Left lung (tissue), 4 donors: ENCODE measurements at regions not wholly inside any gene's neighbourhood (a gene's known extent, or its start where the extent isn't known, plus 50 kb on each side); places are given as distances from the start of the nearest gene placed in this dataset.
"Not testable (repeated sequence)": the region's sequence is repeated elsewhere in the genome, so short reads cannot be mapped to it uniquely, and the experiment has no call there.

ENCODE experiments used
- ATAC-seq: fragments of 200-7000 bp; cut with Tn5 transposase; one replicate; pipeline ENCODE4 v1.9.1; 2020; ENCODE audit warnings: moderate library complexity
- DNase-seq, 4 donors: peaks; one replicate each; pipeline ENCODE4 v3.0.0-alpha.2; 2013 to 2020
- H3K27ac ChIP-seq, 2 donors: fragments of 200-600 bp; sonication (generic) in 1 of 2; one replicate each; pipeline versions ENCODE4 v1.5.0 to v1.8.0; 2020 to 2021
- H3K27me3 ChIP-seq, 2 donors: fragments of 200-600 bp; sonication (generic) in 1 of 2; one replicate each; pipeline versions ENCODE4 v1.5.0 to v1.8.0; 2020 to 2021
- H3K36me3 ChIP-seq, 2 donors: fragments of 200-600 bp; sonication (generic) in 1 of 2; one replicate each; pipeline versions ENCODE4 v1.5.0 to v1.8.0; 2020 to 2021
- H3K4me1 ChIP-seq, 2 donors: fragments of 200-600 bp; one replicate each; pipeline ENCODE4 v1.8.0; 2021
- H3K4me3 ChIP-seq, 2 donors: fragments of 200-600 bp; sonication (generic) in 1 of 2; one replicate each; pipeline versions ENCODE4 v1.5.0 to v1.8.0; 2020 to 2021; ENCODE audit warnings: mild to moderate bottlenecking in 1 of 2
- H3K9me3 ChIP-seq, 2 donors: fragments of 200-600 bp; sonication (generic) in 1 of 2; one replicate each; pipeline versions ENCODE4 v1.5.0 to v1.8.0; 2020 to 2021
- CTCF ChIP-seq, 2 donors: fragments of 200-600 bp; sonication (generic) in 1 of 2; IDR thresholded peaks; one replicate each; pipeline versions ENCODE4 v1.5.0 to v1.8.0; 2021; ENCODE audit warnings: antibody characterized with exemption in 2 of 2
- intact Hi-C, 2 donors: fragments of 100-400 bp; cut with DNase I; formaldehyde crosslinking; loops; one replicate each; pipeline versions ENCODE4 v1.11.2 to v1.14.2; 2022
- donor health status: DM: no; HTN: yes; CAD: no.
- donor health status: DM: no; HTN: no; CAD: no.

- TF ChIP-seq CTCF (IDR thresholded peaks at IDR 0.05), result no peak
- no peaks in the 10 kb centered on the region for H3K27me3 ChIP-seq
- DNase-seq (no peak), ATAC-seq (no peak)
- no peaks in the 10 kb centered on the region for H3K4me1 ChIP-seq
- H3K27ac ChIP-seq, result no peak overlapping the region
- no peaks in the 10 kb centered on the region for H3K36me3 ChIP-seq
- no peak overlapping the region for H3K4me3 ChIP-seq
- intact Hi-C loops, result no loop called here
- H3K9me3 ChIP-seq, result no peaks in the 10 kb centered on the region
Measured at GRCh38 chr12:25352083-25352918, 101.6 kb upstream of the KRAS start.

GRCh38 chr12:25348593-25348895 is 97.8 kb upstream of the KRAS start:
- ATAC-seq (no peak), DNase-seq (no peak)
- intact Hi-C loops, result no loop called here
- no peaks in the 10 kb centered on the region for H3K36me3 ChIP-seq
- H3K4me3 ChIP-seq, result no peak overlapping the region
- H3K27ac ChIP-seq, result no peak overlapping the region
- H3K4me1 ChIP-seq, result no peaks in the 10 kb centered on the region
- no peaks in the 10 kb centered on the region for H3K27me3 ChIP-seq
- H3K9me3 ChIP-seq, result no peaks in the 10 kb centered on the region
- no peak for TF ChIP-seq CTCF (IDR thresholded peaks at IDR 0.05)

- Histone ChIP-seq H3K27ac (no peak overlapping the region), H3K27me3 (no peaks in the 10 kb centered on the region), H3K4me1 (no peaks in the 10 kb centered on the region), H3K4me3 (no peak overlapping the region), H3K36me3 (no peaks in the 10 kb centered on the region), H3K9me3 (no peaks in the 10 kb centered on the region)
- DNase-seq (no peak), ATAC-seq (no peak)
- TF ChIP-seq CTCF (IDR thresholded peaks at IDR 0.05), result no peak
- intact Hi-C loops, result no loop called here
Measured at GRCh38 chr12:25347716-25348592, 97.2 kb upstream of the KRAS start.

GRCh38 chr12:25341877-25342276 is 91.1 kb upstream of the KRAS start:
- H3K4me3 ChIP-seq, H3K27me3 ChIP-seq, H3K9me3 ChIP-seq, DNase-seq, H3K4me1 ChIP-seq, ATAC-seq, H3K27ac ChIP-seq, intact Hi-C loops, H3K36me3 ChIP-seq: not testable (repeated sequence)

GRCh38 chr12:25337916-25338315 is 87.2 kb upstream of the KRAS start:
- H3K4me3 ChIP-seq, result no peak overlapping the region
- H3K27me3 ChIP-seq, result no peaks in the 10 kb centered on the region
- H3K27ac ChIP-seq, result no peak overlapping the region
- no peak for TF ChIP-seq CTCF (IDR thresholded peaks at IDR 0.05)
- DNase-seq (no peak), ATAC-seq (no peak)
- intact Hi-C loops, result no loop called here
- peaks cover 0 to 3% of the 10 kb centered on the region in 2 donors for H3K4me1 ChIP-seq
- peaks cover 0 to 1% of the 10 kb centered on the region in 2 donors for H3K9me3 ChIP-seq
- H3K36me3 ChIP-seq, result no peaks in the 10 kb centered on the region
